ENCODE measurements at regions not wholly inside any gene's neighbourhood (a gene's known extent, or its start where the extent isn't known, plus 50 kb on each side); places are given as distances from the start of the nearest gene placed in this dataset.
"Not testable (repeated sequence)": the region's sequence is repeated elsewhere in the genome, so short reads cannot be mapped to it uniquely, and the experiment has no call there.

GRCh38 chr14:106109337-106109736 lies 583.0 kb downstream of the TMEM121 start:
- TF ChIP-seq CTCF (IDR thresholded peaks at IDR 0.05; ENCODE audit: low read depth, low read length) (no peak), MAX (IDR thresholded peaks at IDR 0.05; ENCODE audit: low read depth, low read length) (no peak)
- H3K4me3 ChIP-seq (ENCODE audit: low read depth, low read length), result no peak overlapping the region
- DNase-seq (ENCODE audit: low read depth), result no peak

- no peak overlapping the region for H3K4me3 ChIP-seq (ENCODE audit: low read depth, low read length)
- no peak for DNase-seq (ENCODE audit: low read depth)
- TF ChIP-seq MYC (IDR thresholded peaks at IDR 0.05; ENCODE audit: low read depth, low read length) (no peak), MAX (IDR thresholded peaks at IDR 0.05; ENCODE audit: low read depth, low read length) (no peak), POLR2A (IDR thresholded peaks at IDR 0.05; ENCODE audit: extremely low read depth, insufficient read length) (no peak), CTCF (IDR thresholded peaks at IDR 0.05; ENCODE audit: low read depth, low read length) (no peak)
Measured at GRCh38 chr14:106115401-106115800, 589.0 kb downstream of the TMEM121 start.

GRCh38 chr14:106116339-106116930 lies 590.1 kb downstream of the TMEM121 start:
- peak; percentile 23 for TF ChIP-seq CTCF (IDR thresholded peaks at IDR 0.05; ENCODE audit: low read depth, low read length)

GRCh38 chr14:106120101-106120500 lies 593.7 kb downstream of the TMEM121 start:
- DNase-seq (ENCODE audit: low read depth), result no peak
- TF ChIP-seq MAX (IDR thresholded peaks at IDR 0.05; ENCODE audit: low read depth, low read length) (no peak), MYC (IDR thresholded peaks at IDR 0.05; ENCODE audit: low read depth, low read length) (no peak), CTCF (IDR thresholded peaks at IDR 0.05; ENCODE audit: low read depth, low read length) (no peak), POLR2A (IDR thresholded peaks at IDR 0.05; ENCODE audit: extremely low read depth, insufficient read length) (no peak)
- no peak overlapping the region for H3K4me3 ChIP-seq (ENCODE audit: low read depth, low read length)

More at GRCh38 chr14:106116339-106116930, 590.1 kb downstream of the TMEM121 start:
- DNase-seq (ENCODE audit: low read depth); H3K4me3 ChIP-seq (ENCODE audit: low read depth, low read length): not testable (repeated sequence)

GRCh38 chr14:106129274-106129673 lies 602.9 kb downstream of the TMEM121 start:
- no peak overlapping the region for H3K4me3 ChIP-seq (ENCODE audit: low read depth, low read length)
- DNase-seq (ENCODE audit: low read depth), result peak; percentile 16
- TF ChIP-seq CTCF (IDR thresholded peaks at IDR 0.05; ENCODE audit: low read depth, low read length) (peak; percentile 8), POLR2A (IDR thresholded peaks at IDR 0.05; ENCODE audit: extremely low read depth, insufficient read length) (no peak), MAX (IDR thresholded peaks at IDR 0.05; ENCODE audit: low read depth, low read length) (no peak)

- H3K4me3 ChIP-seq (ENCODE audit: low read depth, low read length); DNase-seq (ENCODE audit: low read depth): not testable (repeated sequence)
Measured at GRCh38 chr14:106129904-106130661, 603.7 kb downstream of the TMEM121 start.

GRCh38 chr14:106133126-106133525 lies 606.7 kb downstream of the TMEM121 start:
- not testable (repeated sequence) for DNase-seq (ENCODE audit: low read depth); H3K4me3 ChIP-seq (ENCODE audit: low read depth, low read length)

All from NB4 (cell line).